ENCODE measurements at regions not wholly inside any gene's neighbourhood (a gene's known extent, or its start where the extent isn't known, plus 50 kb on each side); places are given as distances from the start of the nearest gene placed in this dataset.

GRCh38 chr14:86799244-86799647 is 1193.7 kb downstream of the GALC start (continued):
- TF ChIP-seq GMEB2 (CRISPR knock-in tag; IDR thresholded peaks at IDR 0.05; ENCODE audit: low read depth): no peak
- TF ChIP-seq SOX13 (IDR thresholded peaks at IDR 0.05): no peak
- TF ChIP-seq SOX13 (CRISPR knock-in tag; conservative IDR thresholded peaks at IDR 0.05 in 1 of 2, IDR thresholded peaks at IDR 0.05 in 1 of 2): peak in 1 of 2 experiments; percentile 32; a peak in 1 of 4 replicates

- Histone ChIP-seq H3K9ac (ENCODE audit: insufficient read depth, low read depth, low read length) (no peak overlapping the region), H4K20me1 (ENCODE audit: insufficient read depth, low read length) (no peaks in the 10 kb centered on the region), H3K27ac (ENCODE audit: extremely low read length, insufficient read depth, low read length) (no peak overlapping the region), H3K4me2 (ENCODE audit: low read depth, low read length) (no peak overlapping the region), H3K27me3 (ENCODE audit: control insufficient read depth in 1 of 2, insufficient read depth in 2 of 2, low read length in 2 of 2) (no peaks in the 10 kb centered on the region), H3K4me1 (ENCODE audit: insufficient read depth, low read length) (peaks cover 44% of the 10 kb centered on the region), H3K4me3 (replicated peaks in 1 of 3; ENCODE audit: insufficient read depth in 1 of 3, low read depth in 2 of 3, low read length in 3 of 3) (no peak overlapping the region), H3K79me2 (ENCODE audit: insufficient read depth, low read length) (no peaks in the 10 kb centered on the region), H3K36me3 (replicated peaks in 1 of 2; ENCODE audit: control insufficient read depth in 1 of 2, insufficient read depth in 2 of 2, low read length in 2 of 2) (no peaks in the 10 kb centered on the region), H2AFZ (ENCODE audit: low read length) (no peak overlapping the region), H3K9me3 (ENCODE audit: low read length) (no peaks in the 10 kb centered on the region)
- no peak for ATAC-seq
- intact Hi-C loops (cut with micrococcal nuclease; ENCODE audit: unreplicated experiment) (loop anchor here (5.0 kb wide), 2 partner anchors 76 to 99 kb away; no protein-coding TSS in a partner anchor), in situ Hi-C loops (cut with HindIII; ENCODE audit: extremely low pct_ligation_motif_present, low pct_unique_long_range_greater_than_20kb) (loop anchor here (10.0 kb wide), 1 partner anchor 96 kb away; no protein-coding TSS in a partner anchor)
- CTCF ChIA-PET (ENCODE audit: low intra/inter-chr PET ratio, low total read pairs): no interaction called here
- FAIRE-seq: no peak
- POLR2A ChIA-PET: no interaction called here
- BruUV-seq (replicated peaks): no TSS peak
- DNase-seq (ENCODE audit: low spot score): no peak
- TF ChIP-seq ZNF792 (CRISPR knock-in tag; IDR thresholded peaks at IDR 0.05) (no peak), FOXC1 (CRISPR knock-in tag; IDR thresholded peaks at IDR 0.05; ENCODE audit: borderline replicate concordance) (no peak), ZNF879 (CRISPR knock-in tag; IDR thresholded peaks at IDR 0.05) (no peak), GRHL1 (CRISPR knock-in tag; conservative IDR thresholded peaks at IDR 0.05) (no peak), ISL2 (CRISPR knock-in tag; IDR thresholded peaks at IDR 0.05) (no peak), ZFP62 (CRISPR knock-in tag; IDR thresholded peaks at IDR 0.05) (no peak), CEBPZ (IDR thresholded peaks at IDR 0.05; ENCODE audit: low read length) (no peak), ZNF326 (CRISPR knock-in tag; IDR thresholded peaks at IDR 0.05; ENCODE audit: borderline replicate concordance) (no peak), ZNF124 (CRISPR knock-in tag; IDR thresholded peaks at IDR 0.05) (no peak), FOXJ3 (CRISPR knock-in tag; IDR thresholded peaks at IDR 0.05; ENCODE audit: borderline replicate concordance) (no peak), MATR3 (CRISPR knock-in tag; IDR thresholded peaks at IDR 0.05) (no peak), HNRNPK (IDR thresholded peaks at IDR 0.05; ENCODE audit: low read depth, low read length, poor library complexity, severe bottlenecking) (no peak), HNRNPUL1 (IDR thresholded peaks at IDR 0.05; ENCODE audit: low read depth, low read length) (no peak), GPBP1L1 (CRISPR knock-in tag; IDR thresholded peaks at IDR 0.05) (no peak), ZNF274 (CRISPR knock-in tag; IDR thresholded peaks at IDR 0.05) (no peak)
These were observed 1194.7 kb downstream of the GALC start for GRCh38 chr14:86798330-86798729.
